K562 (cell line): ENCODE measurements at regions not wholly inside any gene's neighbourhood (a gene's known extent, or its start where the extent isn't known, plus 50 kb on each side); places are given as distances from the start of the nearest gene placed in this dataset.
A peak's percentile ranks its signal among the peaks of the same experiment; 100 is the strongest.

Source experiments
- E4F1 ChIP-seq: fragments of 250-450 bp; sonication (Bioruptor Pico); IDR thresholded peaks from 2 replicates; pipeline ENCODE4 v1.5.0; 2021; ENCODE audit warnings: mild to moderate bottlenecking, borderline replicate concordance
- HDAC1 ChIP-seq, 2 experiments: fragments of 450-650 bp; IDR thresholded peaks; 2 replicates each; pipeline ENCODE4 v1.6.1; 2016 to 2017; ENCODE audit warnings: inconsistent platforms in 1 of 2, mild to moderate bottlenecking in 1 of 2, moderate library complexity in 1 of 2
- ID3 ChIP-seq, 2 experiments: fragments of 250-450 bp in 1 of 2; fragments of 450-650 bp in 1 of 2; sonication (Bioruptor Pico) in 1 of 2; IDR thresholded peaks; 2 replicates each; pipeline versions ENCODE4 v1.6.1 to v1.8.0; 2016 to 2021; ENCODE audit warnings: mild to moderate bottlenecking in 2 of 2, moderate library complexity in 2 of 2, missing compliant biosample characterization in 1 of 2, missing genetic modification characterization in 1 of 2
- JUNB ChIP-seq: fragments of 450-650 bp; formaldehyde crosslinking; conservative IDR thresholded peaks from 2 replicates; pipeline ENCODE4 v1.4.0; 2020; ENCODE audit warnings: mild to moderate bottlenecking
- MAZ ChIP-seq, 2 experiments: fragments of 450-650 bp in 1 of 2; sonication (generic) in 1 of 2; formaldehyde crosslinking; IDR thresholded peaks in 1 of 2; conservative IDR thresholded peaks in 1 of 2; 2 replicates each; pipeline versions ENCODE4 v1.4.0 to v1.5.0; 2020; ENCODE audit warnings: mild to moderate bottlenecking in 1 of 2, missing genetic modification reagents in 1 of 2
- NFXL1 ChIP-seq: fragments of 450-650 bp; formaldehyde crosslinking; IDR thresholded peaks from 2 replicates; pipeline ENCODE4 v1.4.0; 2021; ENCODE audit warnings: mild to moderate bottlenecking
- RFX1 ChIP-seq: fragments of 450-650 bp; IDR thresholded peaks from 2 replicates; pipeline ENCODE4 v1.6.1; 2016; ENCODE audit warnings: mild to moderate bottlenecking, moderate library complexity
- TFAP4 ChIP-seq: sonication (generic); formaldehyde crosslinking; IDR thresholded peaks from 2 replicates; pipeline ENCODE4 v1.8.0; 2022; ENCODE audit warnings: missing genetic modification reagents, mild to moderate bottlenecking, moderate library complexity, borderline replicate concordance
- THAP12 ChIP-seq: fragments of 250-450 bp; sonication (Bioruptor Pico); IDR thresholded peaks from 2 replicates; pipeline ENCODE4 v1.9.0; 2021; ENCODE audit warnings: mild to moderate bottlenecking, inconsistent platforms
- YBX1 ChIP-seq: fragments of 450-650 bp; IDR thresholded peaks from 2 replicates; pipeline ENCODE4 v1.7.1; 2016; ENCODE audit warnings: mild to moderate bottlenecking
- ZNF79 ChIP-seq: fragments of 250-450 bp; sonication (Bioruptor Pico); IDR thresholded peaks from 2 replicates; pipeline ENCODE4 v1.4.0; 2020; ENCODE audit warnings: low read depth, mild to moderate bottlenecking, moderate library complexity
- ZSCAN29 ChIP-seq: fragments of 450-650 bp; IDR thresholded peaks from 2 replicates; pipeline ENCODE4 v1.6.1; 2017

GRCh38 chr17:81345228-81346089, 49.8 kb upstream of the BAHCC1 start (continued):
- TF ChIP-seq THAP12 (CRISPR knock-in tag), result no peak
- TF ChIP-seq JUNB (CRISPR knock-in tag), result no peak
- no peak for TF ChIP-seq ZNF79
- no peak for TF ChIP-seq YBX1
- no peak for TF ChIP-seq NFXL1
- 0 out of 2 replicates have a peak, but pooled peaks have one; percentile 48 for TF ChIP-seq ZSCAN29
- TF ChIP-seq E4F1 (CRISPR knock-in tag), result no peak
- no peak for TF ChIP-seq RFX1
- peak; percentile 58 for TF ChIP-seq TFAP4
- no peak for TF ChIP-seq ID3 (CRISPR knock-in tag; IDR thresholded peaks at IDR 0.05)
- 0 out of 2 replicates have a peak, but pooled peaks have one; percentile 26 for TF ChIP-seq ID3 (tag; IDR thresholded peaks at IDR 0.05)
- peak in 1 of 2 experiments; percentile 63; a peak in 2 of 4 replicates for TF ChIP-seq HDAC1 (IDR thresholded peaks at IDR 0.05)
- peak; percentile 89 to 95 for TF ChIP-seq MAZ (CRISPR knock-in tag; conservative IDR thresholded peaks at IDR 0.05 in 1 of 2, IDR thresholded peaks at IDR 0.05 in 1 of 2)
